AG09309 (cell line): ENCODE measurements at regions not wholly inside any gene's neighbourhood (a gene's known extent, or its start where the extent isn't known, plus 50 kb on each side); places are given as distances from the start of the nearest gene placed in this dataset.

Experiments
- DNase-seq: peaks from one replicate; pipeline ENCODE4 v3.0.0-alpha.2; 2010; ENCODE audit warnings: low read depth
- H3K4me3 ChIP-seq: 2 replicates; pipeline ENCODE4 v1.5.1; 2011; ENCODE audit warnings: mild to moderate bottlenecking, low read depth, low read length, moderate library complexity; ENCODE audit not compliant: control insufficient read depth
- CTCF ChIP-seq: IDR thresholded peaks from 2 replicates; pipeline ENCODE4 v1.5.1; 2011; ENCODE audit warnings: mild to moderate bottlenecking, low read depth, low read length, inconsistent platforms; ENCODE audit not compliant: insufficient read depth, control insufficient read depth; ENCODE audit errors: missing control alignments

- H3K4me3 ChIP-seq: no peak overlapping the region
- no peak for DNase-seq
- no peak for TF ChIP-seq CTCF
Measured at GRCh38 chrX:82748906-82749505, 759.1 kb upstream of the POU3F4 start.

- H3K4me3 ChIP-seq: no peak overlapping the region
- DNase-seq: no peak
- no peak for TF ChIP-seq CTCF
Measured at GRCh38 chrX:82756272-82756671, 751.8 kb upstream of the POU3F4 start.

- no peak for DNase-seq
- H3K4me3 ChIP-seq: no peak overlapping the region
- TF ChIP-seq CTCF: no peak
Measured at GRCh38 chrX:82757614-82758013, 750.5 kb upstream of the POU3F4 start.

- H3K4me3 ChIP-seq: no peak overlapping the region
- DNase-seq: no peak
- no peak for TF ChIP-seq CTCF
Measured at GRCh38 chrX:82764521-82764920, 743.6 kb upstream of the POU3F4 start.

GRCh38 chrX:82765811-82766210 lies 742.3 kb upstream of the POU3F4 start:
- no peak overlapping the region for H3K4me3 ChIP-seq
- no peak for DNase-seq
- TF ChIP-seq CTCF: no peak

- DNase-seq: no peak
Measured at GRCh38 chrX:82775426-82775825, 732.7 kb upstream of the POU3F4 start.

More at GRCh38 chrX:82775426-82775825, 732.7 kb upstream of the POU3F4 start:
- H3K4me3 ChIP-seq: no peak overlapping the region
- TF ChIP-seq CTCF: no peak
